NCI-H2171 (cell line): ENCODE measurements at regions not wholly inside any gene's neighbourhood (a gene's known extent, or its start where the extent isn't known, plus 50 kb on each side); places are given as distances from the start of the nearest gene placed in this dataset.
"Not testable (repeated sequence)": the region's sequence is repeated elsewhere in the genome, so short reads cannot be mapped to it uniquely, and the experiment has no call there.

ENCODE experiments used
- DNase-seq: peaks from one replicate; lab custom pipeline; 2025; lab: John Stamatoyannopoulos, UW

GRCh38 chr12:84502180-84502860 is 410.3 kb downstream of the SLC6A15 start:
- DNase-seq, result no peak

- no peak for DNase-seq
These were observed 414.8 kb downstream of the SLC6A15 start for GRCh38 chr12:84497819-84498218.

GRCh38 chr12:84495711-84496110 is 416.9 kb downstream of the SLC6A15 start:
- DNase-seq, result no peak

- no peak for DNase-seq
These were observed 420.2 kb downstream of the SLC6A15 start for GRCh38 chr12:84492351-84492883.

GRCh38 chr12:84484798-84485197 is 427.8 kb downstream of the SLC6A15 start:
- no peak for DNase-seq

- DNase-seq, result no peak
These were observed 431.8 kb downstream of the SLC6A15 start for GRCh38 chr12:84480803-84481202.

- DNase-seq, result no peak
These were observed 442.2 kb downstream of the SLC6A15 start for GRCh38 chr12:84470361-84470760.

- DNase-seq, result no peak
These were observed 448.0 kb downstream of the SLC6A15 start for GRCh38 chr12:84464616-84465015.

GRCh38 chr12:84463741-84464495 is 448.7 kb downstream of the SLC6A15 start:
- DNase-seq, result no peak

GRCh38 chr12:84455598-84455997 is 457.0 kb downstream of the SLC6A15 start:
- DNase-seq, result no peak

GRCh38 chr12:84446478-84446877 is 466.1 kb downstream of the SLC6A15 start:
- not testable (repeated sequence) for DNase-seq

- DNase-seq, result no peak
These were observed 476.5 kb downstream of the SLC6A15 start for GRCh38 chr12:84436134-84436533.

GRCh38 chr12:84435682-84436081 is 476.9 kb downstream of the SLC6A15 start:
- DNase-seq, result no peak

GRCh38 chr12:84422340-84422739 is 490.3 kb downstream of the SLC6A15 start:
- DNase-seq, result no peak

- no peak for DNase-seq
These were observed 491.5 kb downstream of the SLC6A15 start for GRCh38 chr12:84421103-84421502.

GRCh38 chr12:84416626-84417025 is 496.0 kb downstream of the SLC6A15 start:
- DNase-seq, result no peak

GRCh38 chr12:84415946-84416345 is 496.7 kb downstream of the SLC6A15 start:
- no peak for DNase-seq

GRCh38 chr12:84413656-84414055 is 498.9 kb downstream of the SLC6A15 start:
- DNase-seq, result no peak

- no peak for DNase-seq
These were observed 500.4 kb downstream of the SLC6A15 start for GRCh38 chr12:84412226-84412625.

GRCh38 chr12:84411031-84411430 is 501.6 kb downstream of the SLC6A15 start:
- no peak for DNase-seq

- DNase-seq, result no peak
These were observed 503.7 kb downstream of the SLC6A15 start for GRCh38 chr12:84408936-84409335.

- not testable (repeated sequence) for DNase-seq
These were observed 505.9 kb downstream of the SLC6A15 start for GRCh38 chr12:84406720-84407119.

GRCh38 chr12:84397846-84398245 is 514.8 kb downstream of the SLC6A15 start:
- no peak for DNase-seq
